ENCODE measurements at regions not wholly inside any gene's neighbourhood (a gene's known extent, or its start where the extent isn't known, plus 50 kb on each side); places are given as distances from the start of the nearest gene placed in this dataset.

- Histone ChIP-seq H3K9me3 (ENCODE audit: control insufficient read depth, low read length) (no peaks in the 10 kb centered on the region), H2BK120ac (ENCODE audit: low read depth, low read length) (no peak overlapping the region), H3K4me2 (ENCODE audit: low read length, poor library complexity, severe bottlenecking) (no peak overlapping the region), H2AK5ac (ENCODE audit: low read length, severe bottlenecking) (no peak overlapping the region), H3K36me3 (ENCODE audit: control insufficient read depth in 1 of 2, insufficient read depth in 2 of 2, low read depth in 1 of 2, low read length in 2 of 2) (no peaks in the 10 kb centered on the region), H2AFZ (ENCODE audit: low read depth, low read length) (no peak overlapping the region), H3K14ac (ENCODE audit: low read length in 2 of 2) (no peak overlapping the region), H2BK15ac (ENCODE audit: low read depth, poor library complexity, severe bottlenecking) (no peak overlapping the region), H3K79me1 (replicated peaks; ENCODE audit: low read length, poor library complexity, severe bottlenecking) (no peaks in the 10 kb centered on the region), H3K4me1 (ENCODE audit: control insufficient read depth, insufficient read depth, low read depth, low read length) (no peaks in the 10 kb centered on the region), H2BK5ac (ENCODE audit: low read depth, low read length, poor library complexity, severe bottlenecking) (no peak overlapping the region), H3K4me3 (ENCODE audit: insufficient read depth in 1 of 2, low read depth in 1 of 2, low read length in 2 of 2) (no peak overlapping the region), H3K9ac (ENCODE audit: low read length) (no peak overlapping the region), H4K91ac (ENCODE audit: low read length) (no peak overlapping the region), H2BK12ac (ENCODE audit: low read length in 2 of 2) (no peak overlapping the region), H3K27ac (ENCODE audit: low read length, poor library complexity, severe bottlenecking) (no peak overlapping the region), H3K27me3 (ENCODE audit: control insufficient read depth in 1 of 2, insufficient read depth in 1 of 2, low read length in 2 of 2) (no peaks in the 10 kb centered on the region), H4K8ac (ENCODE audit: low read length) (no peak overlapping the region), H3K23ac (ENCODE audit: low read length in 2 of 2) (no peak overlapping the region), H3K4ac (ENCODE audit: low read depth in 1 of 2, low read length in 2 of 2) (no peak overlapping the region), H3K18ac (ENCODE audit: low read depth in 1 of 2, low read length in 2 of 2) (no peak overlapping the region)
- WGBS = 81% methylated on average over 2 of the region's 3 CpGs
- no peak for DNase-seq
Observed at GRCh38 chr14:85459361-85460000, 70.5 kb upstream of the FLRT2 start.

DNA sequence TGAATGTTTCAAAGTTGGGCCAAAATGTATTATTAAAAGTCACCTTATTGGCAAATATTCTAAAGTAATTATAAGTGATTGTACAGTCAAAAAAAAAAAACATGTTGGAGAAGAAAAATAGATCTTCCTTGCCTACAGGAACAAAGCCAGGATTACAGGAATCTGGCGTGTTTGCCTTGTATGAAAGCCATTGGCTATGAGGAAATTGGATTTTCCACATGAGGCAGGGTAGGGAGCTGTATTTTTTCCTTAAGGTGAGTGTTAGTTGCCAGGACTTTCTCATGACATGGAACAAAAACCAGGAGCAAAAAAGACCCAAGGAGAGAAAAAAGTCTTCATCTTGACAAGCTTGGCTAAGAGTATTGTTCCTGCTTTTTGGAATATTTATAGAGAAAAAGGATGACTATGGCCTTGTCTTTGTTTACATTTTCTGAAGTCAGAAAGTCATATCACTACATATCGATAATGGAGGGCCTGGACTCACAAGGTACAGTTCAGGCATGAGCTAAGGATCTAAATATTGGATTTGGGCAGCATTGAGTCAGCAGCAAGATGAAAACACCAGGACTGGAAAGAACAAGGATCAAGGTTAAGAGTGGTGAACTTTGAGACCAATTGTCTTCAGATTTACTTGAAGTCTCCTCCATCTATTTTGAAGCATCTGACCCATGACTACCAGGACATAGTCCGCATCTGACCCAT, 68.4 kb upstream of the FLRT2 start:
- WGBS = 99% methylated on average over 3 of the region's 3 CpGs
- H3K27ac ChIP-seq (ENCODE audit: low read length, poor library complexity, severe bottlenecking) = no peak overlapping the region
- H2AK5ac ChIP-seq (ENCODE audit: low read length, severe bottlenecking) = no peak overlapping the region
- no peak overlapping the region for H3K4me2 ChIP-seq (ENCODE audit: low read length, poor library complexity, severe bottlenecking)
- H3K4ac ChIP-seq (ENCODE audit: low read depth in 1 of 2, low read length in 2 of 2) = no peak overlapping the region
- H3K18ac ChIP-seq (ENCODE audit: low read depth in 1 of 2, low read length in 2 of 2) = no peak overlapping the region
- no peak overlapping the region for H2BK15ac ChIP-seq (ENCODE audit: low read depth, poor library complexity, severe bottlenecking)
- no peaks in the 10 kb centered on the region for H3K36me3 ChIP-seq (ENCODE audit: control insufficient read depth in 1 of 2, insufficient read depth in 2 of 2, low read depth in 1 of 2, low read length in 2 of 2)
- H3K79me1 ChIP-seq (replicated peaks; ENCODE audit: low read length, poor library complexity, severe bottlenecking) = no peaks in the 10 kb centered on the region
- H2AFZ ChIP-seq (ENCODE audit: low read depth, low read length) = no peak overlapping the region
- H3K4me3 ChIP-seq (ENCODE audit: insufficient read depth in 1 of 2, low read depth in 1 of 2, low read length in 2 of 2) = peak overlapping the region in 1 of 2 experiments; percentile 34
- H3K4me1 ChIP-seq (ENCODE audit: control insufficient read depth, insufficient read depth, low read depth, low read length) = no peaks in the 10 kb centered on the region
- H3K27me3 ChIP-seq (ENCODE audit: control insufficient read depth in 1 of 2, insufficient read depth in 1 of 2, low read length in 2 of 2) = no peaks in the 10 kb centered on the region
- H2BK12ac ChIP-seq (ENCODE audit: low read length in 2 of 2) = no peak overlapping the region
- H4K91ac ChIP-seq (ENCODE audit: low read length) = no peak overlapping the region
- no peak for DNase-seq
- no peak overlapping the region for H3K14ac ChIP-seq (ENCODE audit: low read length in 2 of 2)
- no peaks in the 10 kb centered on the region for H3K9me3 ChIP-seq (ENCODE audit: control insufficient read depth, low read length)
- no peak overlapping the region for H3K23ac ChIP-seq (ENCODE audit: low read length in 2 of 2)
- H2BK120ac ChIP-seq (ENCODE audit: low read depth, low read length) = no peak overlapping the region
- H4K8ac ChIP-seq (ENCODE audit: low read length) = no peak overlapping the region
- H3K9ac ChIP-seq (ENCODE audit: low read length) = peak overlapping the region; percentile 52
- no peak overlapping the region for H2BK5ac ChIP-seq (ENCODE audit: low read depth, low read length, poor library complexity, severe bottlenecking)

DNA sequence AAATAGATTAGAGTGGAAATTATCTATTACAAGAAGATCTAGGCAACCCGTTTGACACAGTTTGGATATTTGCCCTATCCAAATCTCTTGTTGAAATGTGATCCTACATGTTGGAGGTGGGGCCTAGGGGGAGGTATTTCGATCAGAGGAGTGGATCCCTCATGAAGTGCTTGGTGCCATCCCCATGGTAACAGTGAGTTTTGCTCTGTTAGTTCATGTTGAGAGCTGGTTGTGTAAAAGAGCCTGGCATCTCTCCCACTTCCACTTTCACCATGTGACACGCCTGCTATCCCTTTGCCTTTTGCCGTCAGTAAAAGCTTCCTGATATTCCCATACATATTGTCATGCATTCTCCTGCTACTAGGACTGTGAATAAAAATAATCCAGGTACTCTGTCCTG, 66.4 kb upstream of the FLRT2 start:
- 91% methylated on average over 4 of the region's 4 CpGs for WGBS
- no peak overlapping the region for H2AFZ ChIP-seq (ENCODE audit: low read depth, low read length)
- H2AK5ac ChIP-seq (ENCODE audit: low read length, severe bottlenecking) = no peak overlapping the region
- H3K18ac ChIP-seq (ENCODE audit: low read depth in 1 of 2, low read length in 2 of 2) = no peak overlapping the region
- no peak for DNase-seq
- H3K36me3 ChIP-seq (ENCODE audit: control insufficient read depth in 1 of 2, insufficient read depth in 2 of 2, low read depth in 1 of 2, low read length in 2 of 2) = no peaks in the 10 kb centered on the region
- H2BK12ac ChIP-seq (ENCODE audit: low read length in 2 of 2) = no peak overlapping the region
- H4K8ac ChIP-seq (ENCODE audit: low read length) = no peak overlapping the region
- H3K9me3 ChIP-seq (ENCODE audit: control insufficient read depth, low read length) = no peaks in the 10 kb centered on the region
- H3K14ac ChIP-seq (ENCODE audit: low read length in 2 of 2) = no peak overlapping the region
- H3K23ac ChIP-seq (ENCODE audit: low read length in 2 of 2) = no peak overlapping the region
- no peak overlapping the region for H3K4ac ChIP-seq (ENCODE audit: low read depth in 1 of 2, low read length in 2 of 2)
- no peak overlapping the region for H2BK5ac ChIP-seq (ENCODE audit: low read depth, low read length, poor library complexity, severe bottlenecking)
- no peaks in the 10 kb centered on the region for H3K27me3 ChIP-seq (ENCODE audit: control insufficient read depth in 1 of 2, insufficient read depth in 1 of 2, low read length in 2 of 2)
- H3K9ac ChIP-seq (ENCODE audit: low read length) = no peak overlapping the region
- no peak overlapping the region for H2BK120ac ChIP-seq (ENCODE audit: low read depth, low read length)
- H3K27ac ChIP-seq (ENCODE audit: low read length, poor library complexity, severe bottlenecking) = no peak overlapping the region
- no peak overlapping the region for H3K4me3 ChIP-seq (ENCODE audit: insufficient read depth in 1 of 2, low read depth in 1 of 2, low read length in 2 of 2)
- H3K79me1 ChIP-seq (replicated peaks; ENCODE audit: low read length, poor library complexity, severe bottlenecking) = no peaks in the 10 kb centered on the region
- H2BK15ac ChIP-seq (ENCODE audit: low read depth, poor library complexity, severe bottlenecking) = no peak overlapping the region
- H3K4me2 ChIP-seq (ENCODE audit: low read length, poor library complexity, severe bottlenecking) = no peak overlapping the region
- no peak overlapping the region for H4K91ac ChIP-seq (ENCODE audit: low read length)
- no peaks in the 10 kb centered on the region for H3K4me1 ChIP-seq (ENCODE audit: control insufficient read depth, insufficient read depth, low read depth, low read length)

GRCh38 chr14:85464135-85464895, 65.6 kb upstream of the FLRT2 start:
- Histone ChIP-seq H2BK5ac (ENCODE audit: low read depth, low read length, poor library complexity, severe bottlenecking) (no peak overlapping the region), H2AK5ac (ENCODE audit: low read length, severe bottlenecking) (no peak overlapping the region), H3K4ac (ENCODE audit: low read depth in 1 of 2, low read length in 2 of 2) (no peak overlapping the region), H3K27ac (ENCODE audit: low read length, poor library complexity, severe bottlenecking) (no peak overlapping the region), H3K23ac (ENCODE audit: low read length in 2 of 2) (peak overlapping the region in 1 of 2 experiments; percentile 37), H3K9ac (ENCODE audit: low read length) (no peak overlapping the region), H3K18ac (ENCODE audit: low read depth in 1 of 2, low read length in 2 of 2) (peak overlapping the region in 1 of 2 experiments; percentile 29), H2BK120ac (ENCODE audit: low read depth, low read length) (no peak overlapping the region), H3K4me3 (ENCODE audit: insufficient read depth in 1 of 2, low read depth in 1 of 2, low read length in 2 of 2) (no peak overlapping the region), H3K9me3 (ENCODE audit: control insufficient read depth, low read length) (no peaks in the 10 kb centered on the region), H2AFZ (ENCODE audit: low read depth, low read length) (no peak overlapping the region), H3K27me3 (ENCODE audit: control insufficient read depth in 1 of 2, insufficient read depth in 1 of 2, low read length in 2 of 2) (no peaks in the 10 kb centered on the region), H4K91ac (ENCODE audit: low read length) (no peak overlapping the region), H3K36me3 (ENCODE audit: control insufficient read depth in 1 of 2, insufficient read depth in 2 of 2, low read depth in 1 of 2, low read length in 2 of 2) (no peaks in the 10 kb centered on the region), H3K4me2 (ENCODE audit: low read length, poor library complexity, severe bottlenecking) (no peak overlapping the region), H2BK12ac (ENCODE audit: low read length in 2 of 2) (peak overlapping the region in 1 of 2 experiments; percentile 17), H3K79me1 (replicated peaks; ENCODE audit: low read length, poor library complexity, severe bottlenecking) (no peaks in the 10 kb centered on the region), H2BK15ac (ENCODE audit: low read depth, poor library complexity, severe bottlenecking) (no peak overlapping the region), H3K14ac (ENCODE audit: low read length in 2 of 2) (no peak overlapping the region), H3K4me1 (ENCODE audit: control insufficient read depth, insufficient read depth, low read depth, low read length) (no peaks in the 10 kb centered on the region), H4K8ac (ENCODE audit: low read length) (no peak overlapping the region)
- DNase-seq = no peak
- 98% methylated on average over 2 of the region's 2 CpGs for WGBS
